Panc1 (cell line): ENCODE measurements at regions not wholly inside any gene's neighbourhood (a gene's known extent, or its start where the extent isn't known, plus 50 kb on each side); places are given as distances from the start of the nearest gene placed in this dataset.

Experiments
- CTCF ChIP-seq: fragments of 450-650 bp; IDR thresholded peaks from 2 replicates; pipeline ENCODE4 v1.5.1; 2017; ENCODE audit warnings: mild to moderate bottlenecking
- POLR2AphosphoS5 ChIP-seq: IDR thresholded peaks from 2 replicates; pipeline ENCODE4 v1.6.1; 2012; ENCODE audit warnings: mild to moderate bottlenecking, low read depth, low read length, moderate library complexity
- SIN3A ChIP-seq: IDR thresholded peaks from 2 replicates; pipeline ENCODE4 v1.6.1; 2012; ENCODE audit warnings: low read depth, mild to moderate bottlenecking, low read length, moderate library complexity, borderline replicate concordance; ENCODE audit not compliant: insufficient read depth
- TCF7L2 ChIP-seq: IDR thresholded peaks from 2 replicates; pipeline ENCODE4 v1.6.1; 2011; ENCODE audit warnings: mild to moderate bottlenecking, low read depth, low read length, inconsistent platforms

GRCh38 chr4:179165000-179165738 lies 1722.9 kb upstream of the AGA start:
- TF ChIP-seq POLR2AphosphoS5 = no peak
- no peak for TF ChIP-seq CTCF
- TF ChIP-seq TCF7L2 = no peak
- TF ChIP-seq SIN3A = no peak
